Vagina (tissue), 2 donors: ENCODE measurements at regions not wholly inside any gene's neighbourhood (a gene's known extent, or its start where the extent isn't known, plus 50 kb on each side); places are given as distances from the start of the nearest gene placed in this dataset.
A peak's percentile ranks its signal among the peaks of the same experiment; 100 is the strongest.

ENCODE experiments used
- CTCF ChIP-seq, 3 experiments: fragments of 450-650 bp in 2 of 3; fragments of 200-600 bp in 1 of 3; sonication (generic) in 1 of 3; IDR thresholded peaks; one replicate each; pipeline ENCODE4 v1.5.1; 2017 to 2019; ENCODE audit warnings: antibody characterized with exemption in 3 of 3, mild to moderate bottlenecking in 2 of 3, moderate library complexity in 2 of 3
- POLR2A ChIP-seq, 2 donors: fragments of 450-650 bp; IDR thresholded peaks; one replicate each; pipeline ENCODE4 v1.6.1; 2017; ENCODE audit warnings: antibody characterized with exemption in 2 of 2, mild to moderate bottlenecking in 2 of 2, moderate library complexity in 2 of 2

GRCh38 chr19:23817519-23817918, 58.8 kb upstream of the ZNF681 start:
- TF ChIP-seq CTCF (IDR thresholded peaks at IDR 0.05) (peak in 1 of 3 experiments; percentile 19), POLR2A (IDR thresholded peaks at IDR 0.05) (no peak)
